ENCODE measurements at regions not wholly inside any gene's neighbourhood (a gene's known extent, or its start where the extent isn't known, plus 50 kb on each side); places are given as distances from the start of the nearest gene placed in this dataset.

- Histone ChIP-seq H3K27ac (ENCODE audit: low read length, poor library complexity, severe bottlenecking) (no peak overlapping the region), H3K27me3 (ENCODE audit: control insufficient read depth in 1 of 2, insufficient read depth in 1 of 2, low read length in 2 of 2) (no peaks in the 10 kb centered on the region), H3K9me3 (ENCODE audit: control insufficient read depth, low read length) (peaks cover 13% of the 10 kb centered on the region), H2BK15ac (ENCODE audit: low read depth, poor library complexity, severe bottlenecking) (no peak overlapping the region), H3K4ac (ENCODE audit: low read depth in 1 of 2, low read length in 2 of 2) (no peak overlapping the region), H2BK120ac (ENCODE audit: low read depth, low read length) (no peak overlapping the region), H2AFZ (ENCODE audit: low read depth, low read length) (no peak overlapping the region), H3K36me3 (ENCODE audit: control insufficient read depth in 1 of 2, insufficient read depth in 2 of 2, low read depth in 1 of 2, low read length in 2 of 2) (no peaks in the 10 kb centered on the region), H2BK5ac (ENCODE audit: low read depth, low read length, poor library complexity, severe bottlenecking) (no peak overlapping the region), H3K18ac (ENCODE audit: low read depth in 1 of 2, low read length in 2 of 2) (no peak overlapping the region), H2BK12ac (ENCODE audit: low read length in 2 of 2) (no peak overlapping the region), H4K8ac (ENCODE audit: low read length) (no peak overlapping the region), H4K91ac (ENCODE audit: low read length) (no peak overlapping the region), H3K23ac (ENCODE audit: low read length in 2 of 2) (no peak overlapping the region), H2AK5ac (ENCODE audit: low read length, severe bottlenecking) (no peak overlapping the region), H3K4me1 (ENCODE audit: control insufficient read depth, insufficient read depth, low read depth, low read length) (no peaks in the 10 kb centered on the region), H3K79me1 (replicated peaks; ENCODE audit: low read length, poor library complexity, severe bottlenecking) (no peaks in the 10 kb centered on the region), H3K4me3 (ENCODE audit: insufficient read depth in 1 of 2, low read depth in 1 of 2, low read length in 2 of 2) (no peak overlapping the region), H3K14ac (ENCODE audit: low read length in 2 of 2) (no peak overlapping the region), H3K4me2 (ENCODE audit: low read length, poor library complexity, severe bottlenecking) (no peak overlapping the region), H3K9ac (ENCODE audit: low read length) (no peak overlapping the region)
- no peak for DNase-seq
Measured at GRCh38 chr20:22901164-22901563, 133.9 kb upstream of the SSTR4 start.

DNA sequence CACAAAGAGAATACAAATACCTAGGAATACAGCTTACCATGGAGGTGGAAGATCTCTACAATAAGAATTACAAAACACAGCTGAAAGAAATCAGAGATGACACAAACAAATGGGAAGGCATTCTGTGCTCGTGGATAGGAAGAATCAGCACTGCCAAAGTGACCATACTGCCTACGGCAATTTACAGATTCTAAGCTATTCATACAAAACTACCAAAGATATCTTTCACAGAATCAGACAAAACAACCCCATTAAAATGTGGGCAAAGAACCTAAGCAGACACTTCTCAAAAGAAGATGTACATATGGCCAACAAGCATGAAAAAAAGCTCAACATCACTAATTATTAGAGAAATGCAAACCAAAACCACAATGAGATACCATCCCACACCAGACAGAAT lies 133.2 kb upstream of the SSTR4 start:
- Histone ChIP-seq H3K36me3 (ENCODE audit: control insufficient read depth in 1 of 2, insufficient read depth in 2 of 2, low read depth in 1 of 2, low read length in 2 of 2) (no peaks in the 10 kb centered on the region), H2BK5ac (ENCODE audit: low read depth, low read length, poor library complexity, severe bottlenecking) (no peak overlapping the region), H4K91ac (ENCODE audit: low read length) (no peak overlapping the region), H3K18ac (ENCODE audit: low read depth in 1 of 2, low read length in 2 of 2) (no peak overlapping the region), H2AFZ (ENCODE audit: low read depth, low read length) (no peak overlapping the region), H3K79me1 (replicated peaks; ENCODE audit: low read length, poor library complexity, severe bottlenecking) (no peaks in the 10 kb centered on the region), H3K27ac (ENCODE audit: low read length, poor library complexity, severe bottlenecking) (no peak overlapping the region), H2BK15ac (ENCODE audit: low read depth, poor library complexity, severe bottlenecking) (no peak overlapping the region), H3K9me3 (ENCODE audit: control insufficient read depth, low read length) (peaks cover 13% of the 10 kb centered on the region), H3K4ac (ENCODE audit: low read depth in 1 of 2, low read length in 2 of 2) (no peak overlapping the region), H2AK5ac (ENCODE audit: low read length, severe bottlenecking) (no peak overlapping the region), H4K8ac (ENCODE audit: low read length) (no peak overlapping the region), H2BK12ac (ENCODE audit: low read length in 2 of 2) (no peak overlapping the region), H3K4me1 (ENCODE audit: control insufficient read depth, insufficient read depth, low read depth, low read length) (no peaks in the 10 kb centered on the region), H3K14ac (ENCODE audit: low read length in 2 of 2) (no peak overlapping the region), H3K27me3 (ENCODE audit: control insufficient read depth in 1 of 2, insufficient read depth in 1 of 2, low read length in 2 of 2) (no peaks in the 10 kb centered on the region), H2BK120ac (ENCODE audit: low read depth, low read length) (no peak overlapping the region), H3K9ac (ENCODE audit: low read length) (no peak overlapping the region), H3K4me2 (ENCODE audit: low read length, poor library complexity, severe bottlenecking) (no peak overlapping the region), H3K4me3 (ENCODE audit: insufficient read depth in 1 of 2, low read depth in 1 of 2, low read length in 2 of 2) (no peak overlapping the region), H3K23ac (ENCODE audit: low read length in 2 of 2) (no peak overlapping the region)
- WGBS, result 60% methylated on average over 2 of the region's 2 CpGs
- DNase-seq, result no peak

GRCh38 chr20:22904386-22904785 lies 130.7 kb upstream of the SSTR4 start:
- Histone ChIP-seq H3K14ac (ENCODE audit: low read length in 2 of 2) (no peak overlapping the region), H3K27me3 (ENCODE audit: control insufficient read depth in 1 of 2, insufficient read depth in 1 of 2, low read length in 2 of 2) (peaks cover 5 to 11% of the 10 kb centered on the region in 2 experiments), H3K9ac (ENCODE audit: low read length) (no peak overlapping the region), H4K8ac (ENCODE audit: low read length) (no peak overlapping the region), H3K27ac (ENCODE audit: low read length, poor library complexity, severe bottlenecking) (no peak overlapping the region), H2BK15ac (ENCODE audit: low read depth, poor library complexity, severe bottlenecking) (no peak overlapping the region), H3K9me3 (ENCODE audit: control insufficient read depth, low read length) (peaks cover 13% of the 10 kb centered on the region), H2BK5ac (ENCODE audit: low read depth, low read length, poor library complexity, severe bottlenecking) (no peak overlapping the region), H3K36me3 (ENCODE audit: control insufficient read depth in 1 of 2, insufficient read depth in 2 of 2, low read depth in 1 of 2, low read length in 2 of 2) (no peaks in the 10 kb centered on the region), H2BK120ac (ENCODE audit: low read depth, low read length) (no peak overlapping the region), H3K4ac (ENCODE audit: low read depth in 1 of 2, low read length in 2 of 2) (no peak overlapping the region), H3K18ac (ENCODE audit: low read depth in 1 of 2, low read length in 2 of 2) (no peak overlapping the region), H4K91ac (ENCODE audit: low read length) (no peak overlapping the region), H3K4me2 (ENCODE audit: low read length, poor library complexity, severe bottlenecking) (no peak overlapping the region), H2AK5ac (ENCODE audit: low read length, severe bottlenecking) (no peak overlapping the region), H3K23ac (ENCODE audit: low read length in 2 of 2) (no peak overlapping the region), H2AFZ (ENCODE audit: low read depth, low read length) (no peak overlapping the region), H2BK12ac (ENCODE audit: low read length in 2 of 2) (no peak overlapping the region), H3K4me3 (ENCODE audit: insufficient read depth in 1 of 2, low read depth in 1 of 2, low read length in 2 of 2) (no peak overlapping the region), H3K79me1 (replicated peaks; ENCODE audit: low read length, poor library complexity, severe bottlenecking) (no peaks in the 10 kb centered on the region), H3K4me1 (ENCODE audit: control insufficient read depth, insufficient read depth, low read depth, low read length) (no peaks in the 10 kb centered on the region)
- WGBS, result 83% methylated on average over 2 of the region's 2 CpGs
- no peak for DNase-seq

DNA sequence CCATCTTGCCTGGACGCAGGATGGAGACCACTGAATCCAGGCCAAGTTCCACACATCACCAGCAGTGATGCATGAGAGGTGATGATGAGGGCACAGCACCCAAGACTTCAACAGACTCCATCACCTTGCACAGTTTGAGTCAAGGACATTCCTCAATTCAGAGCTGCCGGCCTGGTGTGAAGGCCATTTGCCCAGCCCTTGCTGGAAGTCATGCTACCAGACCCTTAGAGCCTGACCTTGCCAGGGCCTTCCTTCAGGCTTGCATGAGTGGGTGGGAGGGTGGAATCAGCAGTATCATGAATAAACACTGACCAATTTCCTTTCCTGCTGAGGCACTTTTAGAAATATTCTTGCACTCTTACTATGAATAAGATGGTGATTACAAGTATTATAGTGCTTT lies 130.2 kb upstream of the SSTR4 start:
- no peak for DNase-seq
- Histone ChIP-seq H3K4me3 (ENCODE audit: insufficient read depth in 1 of 2, low read depth in 1 of 2, low read length in 2 of 2) (peak overlapping the region in 1 of 2 experiments; percentile 43), H4K8ac (ENCODE audit: low read length) (no peak overlapping the region)

More for the DNA sequence above, 130.2 kb upstream of the SSTR4 start:
- Histone ChIP-seq H3K23ac (ENCODE audit: low read length in 2 of 2) (no peak overlapping the region), H3K14ac (ENCODE audit: low read length in 2 of 2) (peak overlapping the region in 1 of 2 experiments; percentile 83), H2AFZ (ENCODE audit: low read depth, low read length) (no peak overlapping the region), H3K9me3 (ENCODE audit: control insufficient read depth, low read length) (peaks cover 13% of the 10 kb centered on the region), H3K18ac (ENCODE audit: low read depth in 1 of 2, low read length in 2 of 2) (no peak overlapping the region), H2BK5ac (ENCODE audit: low read depth, low read length, poor library complexity, severe bottlenecking) (no peak overlapping the region), H3K4ac (ENCODE audit: low read depth in 1 of 2, low read length in 2 of 2) (no peak overlapping the region), H2BK120ac (ENCODE audit: low read depth, low read length) (no peak overlapping the region), H3K9ac (ENCODE audit: low read length) (peak overlapping the region; percentile 50), H2BK15ac (ENCODE audit: low read depth, poor library complexity, severe bottlenecking) (no peak overlapping the region), H3K27me3 (ENCODE audit: control insufficient read depth in 1 of 2, insufficient read depth in 1 of 2, low read length in 2 of 2) (peaks cover 5 to 14% of the 10 kb centered on the region in 2 experiments), H3K4me1 (ENCODE audit: control insufficient read depth, insufficient read depth, low read depth, low read length) (no peaks in the 10 kb centered on the region), H3K27ac (ENCODE audit: low read length, poor library complexity, severe bottlenecking) (no peak overlapping the region), H2BK12ac (ENCODE audit: low read length in 2 of 2) (no peak overlapping the region), H4K91ac (ENCODE audit: low read length) (no peak overlapping the region), H2AK5ac (ENCODE audit: low read length, severe bottlenecking) (no peak overlapping the region), H3K4me2 (ENCODE audit: low read length, poor library complexity, severe bottlenecking) (no peak overlapping the region), H3K36me3 (ENCODE audit: control insufficient read depth in 1 of 2, insufficient read depth in 2 of 2, low read depth in 1 of 2, low read length in 2 of 2) (no peaks in the 10 kb centered on the region), H3K79me1 (replicated peaks; ENCODE audit: low read length, poor library complexity, severe bottlenecking) (no peaks in the 10 kb centered on the region)
- WGBS, result 100% methylated on average over 2 of the region's 2 CpGs

Measured in mesenchymal stem cell (in vitro differentiated cells and primary cell).